HepG2 (cell line): ENCODE measurements at regions not wholly inside any gene's neighbourhood (a gene's known extent, or its start where the extent isn't known, plus 50 kb on each side); places are given as distances from the start of the nearest gene placed in this dataset.

Experiments used
- ATAC-seq: fragments of 200-7000 bp; cut with Tn5 transposase; 3 replicates; pipeline ENCODE4 v1.9.1; 2020; ENCODE audit warnings: mild to moderate bottlenecking, moderate library complexity
- BruUV-seq: library from RNA; stranded (reverse); fragments of 400-500 nt; replicated peaks from 2 replicates; lab custom pipeline; 2021; lab: Mats Ljungman, UMichigan
- CTCF ChIA-PET: fragments of 300-600 bp; formaldehyde crosslinking; extraction: SDS; loops from one replicate; lab custom pipeline; 2021; ENCODE audit warnings: low total read pairs, inconsistent platforms, low intra/inter-chr PET ratio; lab: Yijun Ruan, JAX
- POLR2A ChIA-PET: fragments of 350-600 bp; sonication (Branson Sonifier 250); formaldehyde crosslinking; loops from one replicate; lab custom pipeline; 2020; ENCODE audit warnings: antibody characterized with exemption, inconsistent platforms; lab: Yijun Ruan, JAX
- DNase-seq: peaks from one replicate; pipeline ENCODE4 v3.0.0-alpha.2; 2015; ENCODE audit warnings: low spot score
- FAIRE-seq: peaks from 3 replicates; lab custom pipeline; 2011; peaks lifted over from hg19 to GRCh38; lab: Jason Lieb, UNC
- H2AFZ ChIP-seq: one replicate; pipeline ENCODE4 v1.6.1; 2011; ENCODE audit warnings: low read length, inconsistent platforms
- H3K27ac ChIP-seq: fragments of 300-600 bp; 3 replicates; pipeline ENCODE4 v1.8.0; 2011; ENCODE audit warnings: mixed run types, mild to moderate bottlenecking, mixed read lengths, low read length, inconsistent platforms; ENCODE audit not compliant: insufficient read depth; ENCODE audit errors: extremely low read length
- H3K27me3 ChIP-seq, 2 experiments: fragments of 200-600 bp in 1 of 2; 2 replicates in 1 of 2; 3 replicates in 1 of 2; pipeline versions ENCODE4 v1.6.0 to v1.8.0; 2011; ENCODE audit warnings: low read length in 2 of 2, mild to moderate bottlenecking in 2 of 2, moderate library complexity in 2 of 2, inconsistent platforms in 1 of 2; ENCODE audit not compliant: insufficient read depth in 2 of 2, control insufficient read depth in 1 of 2
- H3K36me3 ChIP-seq, 2 experiments: fragments of 200-600 bp in 1 of 2; replicated peaks in 1 of 2; 2 replicates in 1 of 2; 3 replicates in 1 of 2; pipeline versions ENCODE4 v1.5.1 to v1.8.0; 2011; ENCODE audit warnings: low read length in 2 of 2, inconsistent platforms in 1 of 2; ENCODE audit not compliant: insufficient read depth in 2 of 2, control insufficient read depth in 1 of 2
- H3K4me1 ChIP-seq: 2 replicates; pipeline ENCODE4 v1.5.1; 2012; ENCODE audit warnings: low read length, inconsistent platforms; ENCODE audit not compliant: insufficient read depth
- H3K4me2 ChIP-seq: 2 replicates; pipeline ENCODE4 v1.6.0; 2011; ENCODE audit warnings: low read depth, low read length, inconsistent platforms
- H3K4me3 ChIP-seq, 3 experiments: fragments of 200-600 bp in 1 of 3; sonication (generic), shearing (Covaris generic) in 1 of 3; replicated peaks in 1 of 3; 2 replicates each; pipeline ENCODE4 v1.5.1; 2011 to 2016; ENCODE audit warnings: low read length in 3 of 3, inconsistent platforms in 2 of 3, low read depth in 2 of 3, mild to moderate bottlenecking in 2 of 3, control low read depth in 1 of 3, mixed read lengths in 1 of 3; ENCODE audit not compliant: insufficient read depth in 1 of 3
- H3K79me2 ChIP-seq: one replicate; pipeline ENCODE4 v1.6.1; 2011; ENCODE audit warnings: low read length, inconsistent platforms; ENCODE audit not compliant: insufficient read depth
- H3K9ac ChIP-seq: 2 replicates; pipeline ENCODE4 v1.6.0; 2011; ENCODE audit warnings: mild to moderate bottlenecking, low read depth, low read length, inconsistent platforms; ENCODE audit not compliant: insufficient read depth
- H3K9me3 ChIP-seq: 2 replicates; pipeline ENCODE4 v1.5.1; 2012; ENCODE audit warnings: mild to moderate bottlenecking, low read length
- H4K20me1 ChIP-seq: 2 replicates; pipeline ENCODE4 v1.6.0; 2011; ENCODE audit warnings: inconsistent platforms, mild to moderate bottlenecking, low read length, moderate library complexity; ENCODE audit not compliant: insufficient read depth
- CBX2 ChIP-seq, 2 experiments: fragments of 200-600 bp in 1 of 2; sonication (generic); formaldehyde crosslinking in 1 of 2; IDR thresholded peaks; 2 replicates each; pipeline versions ENCODE4 v1.7.0 to v1.8.1; 2018 to 2022; ENCODE audit warnings: low read depth in 2 of 2, low read length in 1 of 2, mild to moderate bottlenecking in 1 of 2, missing genetic modification reagents in 1 of 2
- KLF11 ChIP-seq: IDR thresholded peaks from 2 replicates; pipeline ENCODE4 v1.6.1; 2016; ENCODE audit warnings: missing compliant biosample characterization
- RXRB ChIP-seq: IDR thresholded peaks from 2 replicates; pipeline ENCODE4 v1.6.1; 2016; ENCODE audit warnings: borderline replicate concordance, missing genetic modification reagents, missing compliant biosample characterization
- ZFP37 ChIP-seq: sonication (generic); formaldehyde crosslinking; IDR thresholded peaks from 2 replicates; pipeline ENCODE4 v1.4.0; 2020; ENCODE audit warnings: missing genetic modification reagents, borderline replicate concordance
- ZFP41 ChIP-seq: sonication (generic); formaldehyde crosslinking; IDR thresholded peaks from 2 replicates; pipeline ENCODE4 v1.4.0; 2020; ENCODE audit warnings: mild to moderate bottlenecking, missing genetic modification reagents, borderline replicate concordance
- ZMYM3 ChIP-seq: sonication (generic); formaldehyde crosslinking; IDR thresholded peaks from 2 replicates; pipeline ENCODE4 v1.5.1; 2020; ENCODE audit warnings: mild to moderate bottlenecking, missing genetic modification reagents
- ZNF207 ChIP-seq: fragments of 450-650 bp; IDR thresholded peaks from 2 replicates; pipeline ENCODE4 v1.6.1; 2016; ENCODE audit warnings: antibody characterized with exemption, borderline replicate concordance
- ZNF432 ChIP-seq: sonication (generic); formaldehyde crosslinking; IDR thresholded peaks from 2 replicates; pipeline ENCODE4 v1.5.0; 2020; ENCODE audit warnings: missing genetic modification reagents, mild to moderate bottlenecking, borderline replicate concordance
- ZNF552 ChIP-seq: sonication (generic); formaldehyde crosslinking; IDR thresholded peaks from 2 replicates; pipeline ENCODE4 v1.9.0; 2022; ENCODE audit warnings: missing genetic modification reagents, mild to moderate bottlenecking, borderline replicate concordance
- ZNF775 ChIP-seq: sonication (generic); formaldehyde crosslinking; IDR thresholded peaks from 2 replicates; pipeline ENCODE4 v1.4.0; 2020; ENCODE audit warnings: missing genetic modification reagents, mild to moderate bottlenecking, moderate library complexity, borderline replicate concordance
- WGBS: methylation state at CpG from one replicate; pipeline ENCODE4 v1.1.6; 2017; ENCODE audit warnings: low lambda C conversion rate; 5-methylcytosine and 5-hydroxymethylcytosine counted together
- in situ Hi-C: cut with HindIII; loops from 2 replicates; pipeline ENCODE4 v1.10.0; 2017; ENCODE audit warnings: low pct_unique_long_range_greater_than_20kb; ENCODE audit not compliant: extremely low pct_ligation_motif_present
- intact Hi-C: fragments of 100-400 bp; cut with micrococcal nuclease; formaldehyde crosslinking; loops from one replicate; pipeline ENCODE4 v1.10.0; 2022; ENCODE audit not compliant: unreplicated experiment
- TF ChIP-seq, protein P1 (sequence below): sonication (generic); formaldehyde crosslinking; IDR thresholded peaks from 2 replicates; pipeline ENCODE4 v1.9.0; 2021; ENCODE audit warnings: missing genetic modification reagents, mild to moderate bottlenecking, borderline replicate concordance
- TF ChIP-seq, protein P2 (sequence below): sonication (generic); formaldehyde crosslinking; IDR thresholded peaks from 2 replicates; pipeline ENCODE4 v1.4.0; 2020; ENCODE audit warnings: mild to moderate bottlenecking, missing genetic modification reagents, borderline replicate concordance
- TF ChIP-seq, protein P3 (sequence below), 2 experiments: sonication (generic) in 1 of 2; formaldehyde crosslinking in 1 of 2; IDR thresholded peaks; 2 replicates each; pipeline versions ENCODE4 v1.4.0 to v1.6.1; 2018 to 2020; ENCODE audit warnings: missing genetic modification reagents in 2 of 2, borderline replicate concordance in 1 of 2, low read depth in 1 of 2, mild to moderate bottlenecking in 1 of 2, missing biosample characterization in 1 of 2

DNA sequence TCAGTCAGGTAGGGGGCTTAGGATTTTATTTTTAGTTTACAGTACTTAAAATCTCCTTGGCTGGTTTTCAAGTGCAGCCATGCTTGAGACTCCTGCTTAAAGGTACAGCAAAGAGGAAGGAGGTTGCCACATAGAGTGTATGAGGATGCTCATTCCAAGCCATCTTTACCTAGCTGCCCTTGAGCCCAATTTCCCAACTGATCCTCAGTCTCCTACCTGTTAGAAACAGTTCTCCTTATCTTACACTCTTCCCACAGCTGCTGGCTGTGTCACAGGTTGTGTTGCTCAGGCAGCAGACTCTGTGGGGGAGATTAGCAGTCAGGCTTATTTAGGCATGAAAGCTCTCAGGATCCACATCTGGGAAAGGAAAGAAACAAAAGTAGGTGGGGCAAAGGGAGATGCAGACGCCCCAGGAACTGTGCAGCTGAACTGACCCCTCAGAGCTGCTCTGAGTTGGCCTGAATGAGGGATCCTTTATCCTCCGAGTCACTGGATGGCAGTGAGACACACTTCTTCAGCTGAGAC lies 95.1 kb downstream of the NMUR2 start (continued):
- TF ChIP-seq ZNF207 (no peak), RXRB (CRISPR knock-in tag) (no peak)
- TF ChIP-seq, protein P1, sequence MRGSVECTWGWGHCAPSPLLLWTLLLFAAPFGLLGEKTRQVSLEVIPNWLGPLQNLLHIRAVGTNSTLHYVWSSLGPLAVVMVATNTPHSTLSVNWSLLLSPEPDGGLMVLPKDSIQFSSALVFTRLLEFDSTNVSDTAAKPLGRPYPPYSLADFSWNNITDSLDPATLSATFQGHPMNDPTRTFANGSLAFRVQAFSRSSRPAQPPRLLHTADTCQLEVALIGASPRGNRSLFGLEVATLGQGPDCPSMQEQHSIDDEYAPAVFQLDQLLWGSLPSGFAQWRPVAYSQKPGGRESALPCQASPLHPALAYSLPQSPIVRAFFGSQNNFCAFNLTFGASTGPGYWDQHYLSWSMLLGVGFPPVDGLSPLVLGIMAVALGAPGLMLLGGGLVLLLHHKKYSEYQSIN (CRISPR knock-in tag), result no peak

DNA sequence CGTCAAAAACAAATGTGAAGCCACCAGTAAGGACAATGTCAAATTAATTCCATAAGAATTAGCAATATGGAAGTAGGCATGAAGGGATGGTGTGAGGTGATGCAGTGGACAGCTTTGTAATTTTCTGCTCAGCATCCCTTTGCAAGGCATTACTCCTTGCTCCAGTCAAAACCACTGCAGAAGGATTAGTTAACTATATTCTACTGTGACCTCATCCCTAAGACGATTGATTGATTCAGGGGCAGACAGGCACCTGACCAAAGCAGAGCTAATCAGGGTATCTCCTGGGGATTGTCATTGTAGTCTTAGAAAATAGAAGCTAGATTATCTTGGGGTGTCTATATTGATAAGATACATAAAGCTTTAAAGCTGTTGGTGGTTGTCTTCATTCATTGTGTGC lies 98.7 kb downstream of the NMUR2 start:
- DNase-seq (no peak), ATAC-seq (no peak), FAIRE-seq (no peak)
- no peak for TF ChIP-seq ZFP41 (CRISPR knock-in tag)
- TF ChIP-seq ZFP37 (CRISPR knock-in tag), result no peak
- no peak for TF ChIP-seq CBX2 (IDR thresholded peaks at IDR 0.05; ENCODE audit: low read depth, low read length)
- TF ChIP-seq CBX2 (CRISPR knock-in tag; IDR thresholded peaks at IDR 0.05; ENCODE audit: low read depth), result no peak
- no peak for TF ChIP-seq ZNF432 (CRISPR knock-in tag)
- TF ChIP-seq ZNF552 (CRISPR knock-in tag), result no peak
- no peak for TF ChIP-seq ZNF775 (CRISPR knock-in tag)
- TF ChIP-seq, protein P2, sequence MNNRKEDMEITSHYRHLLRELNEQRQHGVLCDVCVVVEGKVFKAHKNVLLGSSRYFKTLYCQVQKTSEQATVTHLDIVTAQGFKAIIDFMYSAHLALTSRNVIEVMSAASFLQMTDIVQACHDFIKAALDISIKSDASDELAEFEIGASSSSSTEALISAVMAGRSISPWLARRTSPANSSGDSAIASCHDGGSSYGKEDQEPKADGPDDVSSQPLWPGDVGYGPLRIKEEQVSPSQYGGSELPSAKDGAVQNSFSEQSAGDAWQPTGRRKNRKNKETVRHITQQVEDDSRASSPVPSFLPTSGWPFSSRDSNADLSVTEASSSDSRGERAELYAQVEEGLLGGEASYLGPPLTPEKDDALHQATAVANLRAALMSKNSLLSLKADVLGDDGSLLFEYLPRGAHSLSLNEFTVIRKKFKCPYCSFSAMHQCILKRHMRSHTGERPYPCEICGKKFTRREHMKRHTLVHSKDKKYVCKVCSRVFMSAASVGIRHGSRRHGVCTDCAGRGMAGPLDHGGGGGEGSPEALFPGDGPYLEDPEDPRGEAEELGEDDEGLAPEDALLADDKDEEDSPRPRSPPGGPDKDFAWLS (CRISPR knock-in tag), result no peak
- no peak for TF ChIP-seq KLF11 (CRISPR knock-in tag)
- TF ChIP-seq, protein P3, sequence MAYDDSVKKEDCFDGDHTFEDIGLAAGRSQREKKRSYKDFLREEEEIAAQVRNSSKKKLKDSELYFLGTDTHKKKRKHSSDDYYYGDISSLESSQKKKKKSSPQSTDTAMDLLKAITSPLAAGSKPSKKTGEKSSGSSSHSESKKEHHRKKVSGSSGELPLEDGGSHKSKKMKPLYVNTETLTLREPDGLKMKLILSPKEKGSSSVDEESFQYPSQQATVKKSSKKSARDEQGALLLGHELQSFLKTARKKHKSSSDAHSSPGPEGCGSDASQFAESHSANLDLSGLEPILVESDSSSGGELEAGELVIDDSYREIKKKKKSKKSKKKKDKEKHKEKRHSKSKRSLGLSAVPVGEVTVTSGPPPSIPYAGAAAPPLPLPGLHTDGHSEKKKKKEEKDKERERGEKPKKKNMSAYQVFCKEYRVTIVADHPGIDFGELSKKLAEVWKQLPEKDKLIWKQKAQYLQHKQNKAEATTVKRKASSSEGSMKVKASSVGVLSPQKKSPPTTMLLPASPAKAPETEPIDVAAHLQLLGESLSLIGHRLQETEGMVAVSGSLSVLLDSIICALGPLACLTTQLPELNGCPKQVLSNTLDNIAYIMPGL (CRISPR knock-in tag; IDR thresholded peaks at IDR 0.05; ENCODE audit: borderline replicate concordance in 1 of 2, low read depth in 1 of 2), result no peak
- TF ChIP-seq ZMYM3 (CRISPR knock-in tag), result no peak
- no peaks in the 10 kb centered on the region for H3K9me3 ChIP-seq
- ChIA-PET CTCF (no interaction called here), POLR2A (no interaction called here)
- H3K4me2 ChIP-seq, result no peak overlapping the region
- intact Hi-C loops (no loop called here), in situ Hi-C loops (no loop called here)
- no peak overlapping the region for H2AFZ ChIP-seq
- no peak overlapping the region for H3K27ac ChIP-seq
- BruUV-seq, result no TSS peak
- no peak overlapping the region for H3K9ac ChIP-seq
- H3K36me3 ChIP-seq, result no peaks in the 10 kb centered on the region
- 24% methylated on average over 2 of the region's 2 CpGs for WGBS
- H3K79me2 ChIP-seq, result no peaks in the 10 kb centered on the region
- H4K20me1 ChIP-seq, result no peaks in the 10 kb centered on the region
- H3K4me1 ChIP-seq, result no peaks in the 10 kb centered on the region
- H3K27me3 ChIP-seq, result no peaks in the 10 kb centered on the region; a peak in 1 of 5 replicates
- no peak overlapping the region for H3K4me3 ChIP-seq
